Lower leg skin (tissue), 4 donors: ENCODE measurements at regions not wholly inside any gene's neighbourhood (a gene's known extent, or its start where the extent isn't known, plus 50 kb on each side); places are given as distances from the start of the nearest gene placed in this dataset.
"Not testable (repeated sequence)": the region's sequence is repeated elsewhere in the genome, so short reads cannot be mapped to it uniquely, and the experiment has no call there.

ENCODE experiments used
- DNase-seq, 2 donors: peaks; one replicate each; pipeline ENCODE4 v3.0.0-alpha.2; 2019; ENCODE audit warnings: low spot score in 2 of 2
- H3K4me3 ChIP-seq: fragments of 200-600 bp; sonication (generic); 2 replicates; pipeline ENCODE4 v1.5.1; 2017; ENCODE audit warnings: mild to moderate bottlenecking, low read depth; ENCODE audit not compliant: poor library complexity, severe bottlenecking
- CTCF ChIP-seq, 3 donors: fragments of 450-650 bp; IDR thresholded peaks; one replicate each; pipeline ENCODE4 v1.5.1; 2016; ENCODE audit warnings: antibody characterized with exemption in 3 of 3, mild to moderate bottlenecking in 3 of 3, moderate library complexity in 2 of 3
- POLR2A ChIP-seq, 2 donors: fragments of 450-650 bp; IDR thresholded peaks; one replicate each; pipeline ENCODE4 v1.6.1; 2016 to 2017; ENCODE audit warnings: antibody characterized with exemption in 2 of 2, mild to moderate bottlenecking in 1 of 2, moderate library complexity in 1 of 2
- WGBS, 2 donors: methylation state at CpG; one replicate each; pipeline ENCODE4 v1.1.5; 2018; 5-methylcytosine and 5-hydroxymethylcytosine counted together
- intact Hi-C: fragments of 100-400 bp; cut with DNase I; formaldehyde crosslinking; loops from one replicate; pipeline ENCODE4 v1.15.0; 2023; ENCODE audit warnings: low total_unique reads

DNA sequence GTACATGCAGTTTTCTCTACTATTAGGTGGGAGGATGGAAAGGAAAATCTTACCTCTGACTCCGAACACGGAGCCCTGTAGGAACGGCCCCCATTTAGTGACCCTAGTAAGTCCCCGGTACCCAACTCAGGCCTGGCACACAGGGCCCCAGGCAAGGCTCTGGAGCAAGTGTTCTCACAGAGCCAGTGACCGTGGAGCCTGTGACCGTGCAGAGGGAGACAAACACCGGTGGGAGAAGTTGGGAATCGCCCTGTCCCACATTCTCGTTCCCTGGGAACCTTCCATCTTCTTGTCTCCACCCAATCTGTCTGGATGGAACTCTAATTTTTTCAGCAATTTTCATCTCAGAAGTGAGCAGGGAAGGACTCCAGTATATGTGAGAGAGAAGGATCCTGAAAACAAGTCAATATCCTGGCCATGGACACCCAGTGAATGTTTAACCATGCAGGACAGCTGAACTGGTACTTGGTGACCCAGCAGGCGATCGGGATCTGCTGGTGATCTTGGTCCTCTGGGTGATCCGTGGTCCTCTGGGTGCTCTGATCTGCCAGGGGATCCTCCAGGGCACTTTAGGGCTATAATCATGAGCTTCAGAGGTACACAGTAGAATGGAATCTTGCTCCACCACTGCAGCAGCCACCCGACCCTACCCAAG, 348.6 kb upstream of the ID2 start:
- no peak overlapping the region for H3K4me3 ChIP-seq
- intact Hi-C loops: no loop called here
- TF ChIP-seq POLR2A (IDR thresholded peaks at IDR 0.05): no peak
- TF ChIP-seq CTCF (IDR thresholded peaks at IDR 0.05): no peak
- DNase-seq: no peak
- whole genome bisulfite sequencing, 2 donors: 88 to 92% methylated on average over 13 of the region's 13 CpGs

GRCh38 chr2:8333832-8334187, 348.0 kb upstream of the ID2 start:
- H3K4me3 ChIP-seq, intact Hi-C loops, DNase-seq: not testable (repeated sequence)
- 85 to 91% methylated on average over 5 of the region's 5 CpGs for WGBS, 2 donors

- intact Hi-C loops: no loop called here
- H3K4me3 ChIP-seq: no peak overlapping the region
- WGBS, 2 donors: 77 to 95% methylated on average over 12 of the region's 12 CpGs
- TF ChIP-seq POLR2A (IDR thresholded peaks at IDR 0.05) (no peak), CTCF (IDR thresholded peaks at IDR 0.05) (no peak)
- DNase-seq: no peak
Measured at GRCh38 chr2:8334866-8335325, 347.0 kb upstream of the ID2 start.

DNA sequence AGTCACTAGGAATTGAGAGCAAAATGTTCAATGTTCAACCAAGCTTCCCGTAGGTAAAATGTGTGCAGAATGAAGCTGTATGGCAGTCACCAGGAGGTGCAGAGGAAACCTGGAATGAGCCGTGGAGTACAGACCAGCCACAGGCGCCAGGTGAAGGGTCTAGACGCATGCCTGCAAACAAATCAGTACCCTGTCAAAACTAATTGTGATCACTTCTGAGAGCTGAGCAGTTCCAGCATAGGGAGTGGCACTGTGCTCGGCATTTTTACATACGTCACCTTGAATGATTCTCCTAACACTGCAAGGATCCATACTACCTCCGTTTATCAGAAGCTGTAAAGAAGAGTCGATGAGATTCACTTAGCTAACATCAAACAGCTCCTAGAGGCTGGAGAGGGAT, 346.1 kb upstream of the ID2 start:
- DNase-seq: no peak
- H3K4me3 ChIP-seq: no peak overlapping the region
- TF ChIP-seq POLR2A (IDR thresholded peaks at IDR 0.05): no peak
- no peak for TF ChIP-seq CTCF (IDR thresholded peaks at IDR 0.05)
- 86 to 93% methylated on average over 8 of the region's 8 CpGs for WGBS, 2 donors
- intact Hi-C loops: no loop called here

- intact Hi-C loops: no loop called here
- WGBS, 2 donors: 90 to 94% methylated on average over 4 of the region's 4 CpGs
- TF ChIP-seq POLR2A (IDR thresholded peaks at IDR 0.05) (no peak), CTCF (IDR thresholded peaks at IDR 0.05) (no peak)
- no peak for DNase-seq
- no peak overlapping the region for H3K4me3 ChIP-seq
Measured at GRCh38 chr2:8337321-8337720, 344.5 kb upstream of the ID2 start.

DNA sequence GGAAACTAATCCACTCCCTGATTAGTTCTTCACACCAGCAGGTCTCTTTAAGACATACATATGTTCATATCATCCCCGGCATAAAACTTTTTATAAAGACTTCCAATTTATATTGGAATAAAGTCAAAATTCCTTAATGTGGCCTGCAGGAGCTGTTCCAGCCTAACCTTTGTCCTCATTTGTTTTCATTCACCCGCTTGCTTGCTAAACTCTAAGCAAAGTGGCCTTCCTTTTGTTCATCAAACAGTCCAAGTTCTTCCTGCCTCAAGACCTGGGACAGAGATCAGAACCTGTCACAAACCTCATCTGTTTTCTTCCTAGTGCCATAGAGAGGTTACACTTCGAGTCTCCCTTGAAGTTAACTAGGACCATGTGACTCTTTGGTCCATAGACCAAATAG, 339.4 kb upstream of the ID2 start:
- TF ChIP-seq POLR2A (IDR thresholded peaks at IDR 0.05) (no peak), CTCF (IDR thresholded peaks at IDR 0.05) (no peak)
- WGBS, 2 donors: 75 to 77% methylated on average over 3 of the region's 3 CpGs
- H3K4me3 ChIP-seq: no peak overlapping the region
- no peak for DNase-seq
- intact Hi-C loops: no loop called here
